ENCODE measurements at regions not wholly inside any gene's neighbourhood (a gene's known extent, or its start where the extent isn't known, plus 50 kb on each side); places are given as distances from the start of the nearest gene placed in this dataset.
"Not testable (repeated sequence)": the region's sequence is repeated elsewhere in the genome, so short reads cannot be mapped to it uniquely, and the experiment has no call there.

DNA sequence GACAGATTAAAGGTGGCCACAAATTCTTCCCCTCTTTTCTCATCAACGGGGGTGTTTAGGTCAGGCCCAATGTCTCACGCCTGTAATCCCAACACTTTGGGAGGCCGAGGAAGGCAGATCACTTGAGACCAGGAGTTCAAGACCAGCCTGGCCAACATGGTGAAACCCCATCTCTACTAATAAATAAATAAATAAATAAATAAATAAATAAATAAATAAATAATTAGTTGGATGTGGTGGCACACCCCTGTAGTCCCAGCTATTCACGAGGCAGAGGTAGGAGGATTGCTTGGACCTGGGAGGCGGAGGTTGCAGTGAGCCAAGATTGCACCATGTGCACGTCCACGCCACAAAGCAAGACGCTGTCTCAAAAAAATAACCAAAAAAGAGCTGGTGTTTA lies 180.7 kb downstream of the FASLG start:
- not testable (repeated sequence) for DNase-seq

DNA sequence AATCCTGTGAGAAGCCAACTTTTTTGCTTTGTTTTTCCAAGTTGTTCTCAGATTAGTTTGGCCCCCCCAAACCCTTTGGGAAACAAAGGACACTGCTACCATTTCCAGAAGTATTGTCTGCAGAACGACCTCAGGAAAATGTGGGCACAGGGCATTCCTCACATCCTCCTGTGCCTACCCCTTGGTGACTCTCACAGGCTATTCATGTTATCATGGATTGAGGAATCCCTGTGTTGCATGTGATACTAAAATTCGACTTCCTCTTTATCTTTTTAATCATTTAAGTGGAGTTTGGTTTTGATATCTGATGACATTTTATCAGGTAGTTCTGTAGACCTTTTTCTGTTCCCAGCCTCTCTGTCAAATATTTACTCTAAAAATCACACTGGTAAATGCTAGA lies 184.5 kb downstream of the FASLG start:
- DNase-seq, result no peak

GRCh38 chr1:172845371-172845770 lies 186.5 kb downstream of the FASLG start:
- DNase-seq, result peak; percentile 37

DNA sequence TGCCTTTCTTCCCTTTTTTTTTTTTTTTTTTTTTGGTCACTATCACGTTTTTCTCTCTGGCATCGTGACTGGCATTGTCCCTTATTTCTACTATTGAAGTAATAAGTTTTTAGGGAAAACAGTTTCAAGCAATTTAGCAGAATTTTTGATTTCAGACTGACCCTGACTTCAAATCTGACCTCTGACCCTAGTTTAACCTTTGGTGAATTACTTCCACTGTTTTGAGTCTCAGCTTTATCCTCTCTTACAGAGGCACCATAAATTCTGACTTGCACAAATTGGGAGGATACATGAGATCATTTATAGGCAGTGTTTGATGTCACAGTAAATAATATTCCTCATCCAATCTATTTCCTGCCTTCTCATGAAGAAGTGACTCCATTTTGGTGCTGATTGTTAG lies 187.0 kb downstream of the FASLG start:
- DNase-seq, result no peak

DNA sequence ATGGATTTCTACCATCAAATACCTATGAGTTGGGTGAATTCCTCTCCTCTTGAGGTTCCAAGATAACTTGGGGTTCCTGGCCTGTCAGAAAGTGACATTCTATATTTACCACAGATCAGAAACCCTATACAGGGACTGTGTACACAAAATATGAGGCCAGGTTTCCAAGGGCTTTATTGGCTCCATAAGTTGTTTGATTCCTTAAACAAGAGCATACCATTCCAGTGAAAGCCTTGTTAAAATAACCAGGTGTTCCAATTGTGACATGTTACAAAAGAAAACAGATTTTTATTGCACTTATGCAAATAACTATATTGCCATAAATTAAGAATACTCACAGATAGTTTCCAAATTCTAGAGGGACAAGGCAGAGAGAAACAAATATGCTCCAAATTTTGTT lies 188.9 kb downstream of the FASLG start:
- not testable (repeated sequence) for DNase-seq

DNA sequence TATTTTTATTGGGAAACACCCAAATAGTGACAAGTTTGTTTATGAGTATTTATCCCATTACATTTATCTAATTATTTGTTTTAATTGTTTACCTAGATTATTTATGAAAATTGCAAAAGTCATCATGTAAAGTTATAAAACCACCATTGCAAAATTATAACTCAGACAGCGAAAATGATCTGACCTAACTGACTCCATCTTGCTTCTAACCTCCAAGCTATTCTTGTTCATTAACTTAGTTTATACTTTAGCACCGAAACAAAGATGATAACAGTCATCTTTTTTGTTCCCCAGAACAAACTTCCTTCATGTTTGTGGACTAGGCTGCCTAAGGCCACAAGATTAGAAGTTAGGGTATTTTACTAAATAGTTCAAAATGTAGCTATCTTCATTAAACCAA lies 190.8 kb downstream of the FASLG start:
- DNase-seq, result no peak

- no peak for DNase-seq
These were observed 192.2 kb downstream of the FASLG start for GRCh38 chr1:172851077-172851476.

DNA sequence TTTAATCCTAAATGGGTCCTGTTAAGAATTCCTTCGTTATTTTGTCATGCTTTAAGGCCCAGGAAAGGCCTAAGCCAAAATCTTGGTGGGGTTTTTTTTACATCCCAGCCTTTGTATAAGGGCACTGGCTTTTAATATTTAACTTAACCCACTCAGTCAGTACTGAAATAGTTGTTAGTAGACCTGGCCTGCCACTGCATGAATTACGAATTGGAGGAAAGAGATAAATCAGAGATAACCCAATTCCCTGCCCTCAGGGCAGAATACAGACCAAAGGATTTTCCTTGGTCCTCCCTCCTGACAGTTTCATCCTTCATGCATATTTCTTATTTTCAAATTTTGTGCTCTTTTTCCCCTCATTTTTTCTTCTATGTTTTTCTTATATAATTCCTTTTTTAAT lies 193.0 kb downstream of the FASLG start:
- no peak for DNase-seq

GRCh38 chr1:172855983-172856382 lies 194.8 kb downstream of the TNFSF18 start:
- DNase-seq, result not testable (repeated sequence)

DNA sequence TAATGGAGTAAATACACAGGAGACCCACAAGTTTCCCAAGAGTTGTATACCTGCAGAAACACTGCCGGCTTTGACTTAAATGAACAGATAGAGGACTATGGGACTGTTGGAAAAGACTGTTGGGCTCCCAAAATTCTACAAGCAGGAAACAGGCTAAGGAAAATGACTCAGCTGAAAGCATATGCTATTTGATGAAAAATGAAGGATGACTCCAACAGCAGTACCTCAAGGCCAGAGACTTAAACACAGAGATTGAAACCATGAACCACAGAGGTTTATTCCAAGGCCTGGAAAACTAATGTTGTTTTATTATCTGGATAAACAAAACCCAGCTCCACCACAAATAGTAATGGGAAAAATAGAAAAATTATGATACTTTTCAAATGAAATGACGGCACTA lies 187.7 kb downstream of the TNFSF18 start:
- no peak for DNase-seq

GRCh38 chr1:172867216-172867818 lies 183.4 kb downstream of the TNFSF18 start:
- no peak for DNase-seq

DNA sequence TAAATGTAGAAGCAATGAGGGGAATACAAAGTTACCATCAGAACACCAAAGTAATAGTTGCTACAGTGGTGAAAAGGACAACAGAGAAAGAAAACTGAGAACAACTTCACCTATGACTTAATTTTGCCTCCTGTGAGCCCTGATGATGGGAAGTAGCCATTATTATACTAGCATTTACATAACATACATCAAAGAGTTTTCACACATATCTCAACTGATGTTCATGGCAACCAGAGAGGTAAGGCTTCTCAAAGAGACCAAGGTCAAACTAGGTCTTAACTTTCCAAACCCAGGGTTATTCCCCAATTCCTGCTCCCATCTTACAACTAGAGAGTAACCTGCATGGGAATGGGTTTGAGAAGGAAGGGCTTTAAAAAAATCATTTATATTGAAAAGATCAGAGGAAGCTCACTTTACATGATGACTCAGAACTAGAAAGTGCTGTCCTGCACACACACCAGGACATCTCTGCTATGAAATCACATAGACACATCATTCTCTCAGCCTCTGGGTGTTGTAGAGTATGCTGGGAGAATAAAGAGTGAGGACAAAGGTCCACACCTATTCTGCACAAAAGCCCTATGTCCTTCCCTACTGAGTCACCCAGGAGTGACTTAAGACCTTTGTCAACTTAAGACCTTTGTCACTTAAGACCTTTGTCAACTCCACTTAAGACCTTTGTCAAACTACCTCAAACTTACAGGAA lies 179.7 kb downstream of the TNFSF18 start:
- DNase-seq, result no peak

GRCh38 chr1:172874950-172875349 lies 175.8 kb downstream of the TNFSF18 start:
- DNase-seq, result no peak

DNA sequence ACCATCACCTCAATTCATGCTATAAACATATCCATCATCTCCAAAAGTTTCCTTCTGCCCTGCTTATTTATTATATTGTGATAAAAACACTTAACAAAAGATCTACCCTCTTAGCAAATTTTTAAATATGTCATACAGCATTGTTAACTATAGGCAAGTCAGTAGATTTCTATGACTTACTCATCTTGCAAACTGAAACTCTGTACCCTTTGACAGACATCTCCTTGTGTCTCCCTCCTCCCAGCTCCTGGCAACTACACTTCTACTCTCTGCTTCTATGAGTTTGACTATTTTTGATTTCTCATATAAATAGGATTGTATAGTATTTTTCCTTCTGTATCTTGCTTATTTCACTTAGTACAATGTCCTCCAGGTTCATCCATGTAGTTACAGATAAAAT lies 174.8 kb downstream of the TNFSF18 start:
- DNase-seq, result no peak

- no peak for DNase-seq
These were observed 168.4 kb downstream of the TNFSF18 start for GRCh38 chr1:172882385-172882784.

GRCh38 chr1:172882791-172883386 lies 167.9 kb downstream of the TNFSF18 start:
- DNase-seq, result no peak

DNA sequence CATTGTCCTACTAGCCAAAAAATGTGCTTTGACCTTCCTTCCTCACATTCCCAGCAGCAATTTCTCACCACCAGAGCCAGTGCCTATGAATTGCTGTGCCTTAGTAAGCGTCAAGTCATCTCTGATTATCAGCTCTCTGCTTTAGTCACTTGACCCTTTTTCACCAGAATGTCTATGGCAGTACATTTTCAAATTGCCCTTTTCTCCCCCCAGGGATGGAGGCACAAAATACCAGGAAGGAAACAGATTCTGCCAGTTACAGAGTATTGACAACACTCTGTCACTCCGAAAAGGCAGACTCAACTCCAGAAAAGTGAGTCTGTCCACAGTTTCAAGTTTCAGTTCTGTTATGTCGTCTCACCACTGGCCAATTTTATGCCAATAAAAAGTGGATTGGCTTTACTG lies 167.4 kb downstream of the TNFSF18 start:
- DNase-seq, result no peak

- no peak for DNase-seq
These were observed 166.9 kb downstream of the TNFSF18 start for GRCh38 chr1:172883844-172884243.

DNA sequence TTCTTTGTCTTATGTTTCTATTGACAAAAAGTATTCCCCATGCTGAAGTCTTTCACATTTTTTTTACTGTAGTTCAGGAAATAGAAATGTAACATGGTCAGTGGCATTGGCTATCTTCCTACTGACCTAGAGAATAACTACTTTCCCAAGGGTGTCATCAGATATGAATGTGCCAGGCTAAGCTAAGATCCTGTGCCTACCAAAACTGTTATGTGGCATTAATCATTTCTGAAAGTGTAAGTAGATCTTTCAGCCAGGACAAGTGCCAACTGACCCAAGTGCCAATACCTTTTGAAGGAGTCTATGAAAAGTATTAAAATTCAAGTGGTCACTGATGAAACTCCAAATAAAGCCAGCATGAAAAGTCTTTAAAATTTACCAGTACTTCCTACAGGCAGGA lies 165.3 kb downstream of the TNFSF18 start:
- no peak for DNase-seq

DNA sequence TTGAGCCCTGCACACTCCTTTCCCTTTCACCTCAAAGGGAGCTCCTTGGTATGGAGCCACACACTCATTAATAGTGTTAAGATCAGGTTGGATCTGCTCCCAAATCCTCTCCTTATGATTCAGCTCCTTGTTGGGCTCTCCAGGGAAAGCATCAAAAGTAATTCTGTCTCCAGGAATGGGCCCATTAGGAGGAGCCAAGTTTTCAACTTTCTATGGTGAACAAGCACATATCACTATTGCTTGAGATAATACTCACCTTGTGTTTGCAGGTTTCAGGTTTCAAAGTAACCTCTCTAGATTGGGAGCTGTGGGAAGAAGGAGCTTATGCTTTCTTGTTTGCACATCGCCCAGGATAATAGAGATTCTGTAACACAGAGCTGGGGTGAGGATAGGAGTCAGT lies 164.8 kb downstream of the TNFSF18 start:
- DNase-seq, result no peak

GRCh38 chr1:172887162-172887561 lies 163.6 kb downstream of the TNFSF18 start:
- no peak for DNase-seq

GRCh38 chr1:172893146-172893841 lies 157.4 kb downstream of the TNFSF18 start:
- DNase-seq, result no peak

DNA sequence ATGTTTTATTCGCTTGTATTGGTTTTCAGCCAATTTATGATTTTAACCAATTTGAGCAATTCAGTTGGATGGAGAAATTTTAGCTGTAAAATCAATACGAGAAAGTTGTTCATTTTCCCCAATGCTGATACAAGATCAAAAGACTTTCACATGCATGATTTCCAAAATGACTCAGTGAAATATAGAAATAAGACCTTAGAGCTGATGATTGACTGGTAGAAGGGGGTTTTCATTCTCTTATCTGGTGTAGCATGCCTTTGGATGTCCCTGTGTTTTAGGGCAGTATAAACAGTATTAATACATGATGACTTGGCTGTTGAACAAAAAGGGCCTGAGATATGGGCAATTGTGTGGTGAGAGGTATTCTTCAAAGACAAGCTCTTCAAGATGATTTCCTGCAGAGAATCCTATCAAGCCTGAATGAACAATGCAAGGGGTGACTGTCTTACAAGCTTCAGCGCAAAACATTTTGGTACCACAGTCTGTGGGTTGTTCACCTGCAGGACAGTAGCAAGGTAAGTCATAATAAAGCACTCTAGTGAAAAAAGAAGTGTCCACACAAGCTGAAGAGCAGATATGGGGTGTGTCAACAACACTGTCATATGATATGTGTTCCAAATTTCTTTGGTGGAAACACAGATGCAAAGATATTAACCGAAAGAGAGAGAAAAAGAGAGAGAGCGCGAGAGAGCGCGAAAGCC lies 156.2 kb downstream of the TNFSF18 start:
- DNase-seq, result no peak

Measured in activated CD4-positive, CD25-positive, alpha-beta regulatory T cell treated with anti-CD3 and anti-CD28 coated beads, Interleukin-2, amount 50 U/mL, for 72 hours (primary cell).